A549 (cell line): ENCODE measurements at regions not wholly inside any gene's neighbourhood (a gene's known extent, or its start where the extent isn't known, plus 50 kb on each side); places are given as distances from the start of the nearest gene placed in this dataset.

Experiments
- ATAC-seq, 2 experiments: fragments of 200-7000 bp in 1 of 2; fragments of >200 bp in 1 of 2; cut with Nextera tagmentation in 1 of 2; cut with Tn5 transposase in 1 of 2; 3 replicates each; pipeline versions ENCODE4 v1.8.0 to v1.9.1; 2018 to 2020; ENCODE audit warnings: mild to moderate bottlenecking in 1 of 2, moderate library complexity in 1 of 2
- CTCF ChIA-PET: fragments of 300-600 bp; sonication (Branson Sonifier 250); formaldehyde crosslinking; extraction: SDS; loops from one replicate; lab custom pipeline; 2021; ENCODE audit warnings: antibody characterized with exemption, inconsistent platforms; lab: Yijun Ruan, JAX
- POLR2A ChIA-PET: fragments of 350-600 bp; formaldehyde crosslinking; extraction: SDS; loops from one replicate; lab custom pipeline; 2021; ENCODE audit warnings: antibody characterized with exemption, inconsistent platforms; lab: Yijun Ruan, JAX
- DNase-seq, 2 experiments: peaks; one replicate each; pipeline versions ENCODE4 v3.0.0 to v3.0.0-alpha.2; 2011 to 2016; ENCODE audit warnings: low read depth in 1 of 2, low spot score in 1 of 2
- FAIRE-seq: peaks from 2 replicates; lab custom pipeline; 2011; peaks lifted over from hg19 to GRCh38; lab: Jason Lieb, UNC
- H3K27ac ChIP-seq, 2 experiments: fragments of >200 bp; sonication (Bioruptor Twin); formaldehyde crosslinking; 3 replicates each; pipeline ENCODE4 v1.5.1; 2016 to 2017
- H3K4me1 ChIP-seq: fragments of >200 bp; sonication (Bioruptor Twin); formaldehyde crosslinking; 3 replicates; pipeline ENCODE4 v1.6.1; 2016
- H3K4me2 ChIP-seq: fragments of >200 bp; sonication (Bioruptor Twin); formaldehyde crosslinking; 3 replicates; pipeline ENCODE4 v1.6.1; 2016
- H3K4me3 ChIP-seq: fragments of >200 bp; sonication (Bioruptor Twin); formaldehyde crosslinking; 3 replicates; pipeline ENCODE4 v1.5.1; 2016
- H3K9me3 ChIP-seq: fragments of >200 bp; sonication (Bioruptor Twin); formaldehyde crosslinking; 3 replicates; pipeline ENCODE4 v1.6.1; 2016
- BCL3 ChIP-seq: fragments of >200 bp; sonication (Bioruptor Twin); formaldehyde crosslinking; IDR thresholded peaks from 3 replicates; pipeline ENCODE4 v1.6.1; 2016
- BHLHE40 ChIP-seq: IDR thresholded peaks from 2 replicates; pipeline ENCODE4 v1.6.1; 2012; ENCODE audit warnings: low read depth, low read length, inconsistent platforms
- CBX2 ChIP-seq: fragments of 200-600 bp; sonication (generic); IDR thresholded peaks from 2 replicates; pipeline ENCODE4 v1.6.1; 2016; ENCODE audit warnings: low read depth, mild to moderate bottlenecking, borderline replicate concordance
- CBX8 ChIP-seq: fragments of 200-600 bp; sonication (generic); IDR thresholded peaks from 2 replicates; pipeline ENCODE4 v1.6.1; 2016
- CEBPB ChIP-seq, 2 experiments: fragments of >200 bp in 1 of 2; sonication (Bioruptor Twin) in 1 of 2; formaldehyde crosslinking in 1 of 2; IDR thresholded peaks; 2 replicates each; pipeline ENCODE4 v1.6.1; 2012 to 2016
- CHD2 ChIP-seq: fragments of 150-350 bp; IDR thresholded peaks from 2 replicates; pipeline ENCODE4 v1.6.1; 2014; ENCODE audit warnings: low read length; ENCODE audit not compliant: partially characterized antibody
- CHD4 ChIP-seq: fragments of 200-600 bp; sonication (generic); IDR thresholded peaks from 2 replicates; pipeline ENCODE4 v1.6.1; 2016; ENCODE audit warnings: antibody characterized with exemption, mild to moderate bottlenecking, borderline replicate concordance
- EHMT2 ChIP-seq: fragments of 200-600 bp; sonication (generic); IDR thresholded peaks from 2 replicates; pipeline ENCODE4 v1.6.1; 2016; ENCODE audit warnings: antibody characterized with exemption, low read depth, mild to moderate bottlenecking, moderate library complexity
- EP300 ChIP-seq, 2 experiments: fragments of >200 bp; sonication (Bioruptor Twin); formaldehyde crosslinking; IDR thresholded peaks; 2 replicates in 1 of 2; 3 replicates in 1 of 2; pipeline ENCODE4 v1.6.1; 2016 to 2017
- ESRRA ChIP-seq: fragments of 150-350 bp; IDR thresholded peaks from 2 replicates; pipeline ENCODE4 v1.6.1; 2014; ENCODE audit warnings: mild to moderate bottlenecking, low read length, borderline replicate concordance
- FOSB ChIP-seq: fragments of 250-450 bp; sonication (Bioruptor Pico); IDR thresholded peaks from 2 replicates; pipeline ENCODE4 v1.5.0; 2020; ENCODE audit warnings: mild to moderate bottlenecking, moderate library complexity
- FOSL2 ChIP-seq, 2 experiments: fragments of 450-650 bp in 1 of 2; fragments of >200 bp in 1 of 2; sonication (Bioruptor Twin) in 1 of 2; formaldehyde crosslinking; IDR thresholded peaks; 2 replicates each; pipeline versions ENCODE4 v1.5.0 to v1.6.1; 2016 to 2020; ENCODE audit warnings: mild to moderate bottlenecking in 1 of 2, moderate library complexity in 1 of 2
- HES2 ChIP-seq: fragments of >200 bp; sonication (Bioruptor Twin); formaldehyde crosslinking; IDR thresholded peaks from 2 replicates; pipeline ENCODE4 v1.6.1; 2016
- HOXA7 ChIP-seq: fragments of 250-450 bp; sonication (Bioruptor Pico); IDR thresholded peaks from 2 replicates; pipeline ENCODE4 v1.5.0; 2020; ENCODE audit warnings: mild to moderate bottlenecking, moderate library complexity
- HOXB5 ChIP-seq: fragments of 250-450 bp; sonication (Bioruptor Pico); IDR thresholded peaks from 2 replicates; pipeline ENCODE4 v1.5.0; 2020; ENCODE audit warnings: mild to moderate bottlenecking, moderate library complexity
- JUN ChIP-seq, 2 experiments: fragments of >200 bp; sonication (Bioruptor Twin); formaldehyde crosslinking; IDR thresholded peaks; 2 replicates in 1 of 2; 3 replicates in 1 of 2; pipeline ENCODE4 v1.6.1; 2016 to 2017
- KDM1A ChIP-seq: fragments of 200-600 bp; sonication (generic); IDR thresholded peaks from 2 replicates; pipeline ENCODE4 v1.6.1; 2016; ENCODE audit warnings: low read depth, mild to moderate bottlenecking
- MAX ChIP-seq: IDR thresholded peaks from 2 replicates; pipeline ENCODE4 v1.6.1; 2012
- MAZ ChIP-seq: fragments of 150-350 bp; IDR thresholded peaks from 2 replicates; pipeline ENCODE4 v1.6.1; 2014; ENCODE audit warnings: antibody characterized with exemption, low read depth, low read length, borderline replicate concordance
- NFE2L2 ChIP-seq: fragments of 150-350 bp; conservative IDR thresholded peaks from 2 replicates; pipeline ENCODE4 v1.6.1; 2014; ENCODE audit warnings: low read length
- NR3C1 ChIP-seq: fragments of >200 bp; sonication (Bioruptor Twin); formaldehyde crosslinking; IDR thresholded peaks from 3 replicates; pipeline ENCODE4 v1.6.1; 2017
- RARB ChIP-seq: fragments of 250-450 bp; sonication (Bioruptor Pico); IDR thresholded peaks from 2 replicates; pipeline ENCODE4 v1.8.0; 2021; ENCODE audit warnings: mild to moderate bottlenecking, moderate library complexity
- RCOR1 ChIP-seq: fragments of 150-350 bp; IDR thresholded peaks from 2 replicates; pipeline ENCODE4 v1.6.1; 2014; ENCODE audit warnings: antibody characterized with exemption, low read length, low read depth
- USF2 ChIP-seq: fragments of 450-650 bp; IDR thresholded peaks from 2 replicates; pipeline ENCODE4 v1.6.1; 2014; ENCODE audit warnings: antibody characterized with exemption
- ZFP36 ChIP-seq: fragments of 450-650 bp; IDR thresholded peaks from 2 replicates; pipeline ENCODE4 v1.6.1; 2014; ENCODE audit warnings: borderline replicate concordance; ENCODE audit not compliant: partially characterized antibody
- WGBS: methylation state at CpG from one replicate; pipeline ENCODE4 v1.1.6; 2017; ENCODE audit errors: missing lambda C conversion rate; 5-methylcytosine and 5-hydroxymethylcytosine counted together

- no peak for ATAC-seq
- TF ChIP-seq BHLHE40: no peak
- TF ChIP-seq CBX2: no peak
- TF ChIP-seq RCOR1: no peak
- TF ChIP-seq CHD2: no peak
- TF ChIP-seq RARB: no peak
- no peak for TF ChIP-seq CBX8
- TF ChIP-seq HES2: no peak
- TF ChIP-seq HOXA7 (CRISPR knock-in tag): no peak
- no peak for TF ChIP-seq CHD4
- no peak for TF ChIP-seq EHMT2
- no peak for TF ChIP-seq NR3C1
- TF ChIP-seq BCL3: no peak
- no peak for TF ChIP-seq NFE2L2
- no peaks in the 10 kb centered on the region for H3K9me3 ChIP-seq
- POLR2A ChIA-PET: no interaction called here
- DNase-seq: no peak
- H3K27ac ChIP-seq: no peak overlapping the region
- no peak overlapping the region for H3K4me2 ChIP-seq
- no peaks in the 10 kb centered on the region for H3K4me1 ChIP-seq
- 27% methylated on average over 20 of the region's 22 CpGs for WGBS
- FAIRE-seq: no peak
- H3K4me3 ChIP-seq: no peak overlapping the region
- CTCF ChIA-PET: interaction anchor here (2.2 kb wide), 1 partner anchor 22 kb away, joined by 7 read pairs; no protein-coding TSS in a partner anchor
These were observed 160.0 kb upstream of the MKI67 start for GRCh38 chr10:128286141-128286761.

GRCh38 chr10:128286762-128287500, 160.7 kb upstream of the MKI67 start:
- DNase-seq: no peak
- no peak for ATAC-seq
- ChIA-PET POLR2A (no interaction called here), CTCF (interaction anchor here (2.2 kb wide), 1 partner anchor 23 kb away, joined by 7 read pairs; no protein-coding TSS in a partner anchor)
- Histone ChIP-seq H3K4me3 (no peak overlapping the region), H3K27ac (no peak overlapping the region), H3K9me3 (no peaks in the 10 kb centered on the region), H3K4me1 (no peaks in the 10 kb centered on the region), H3K4me2 (no peak overlapping the region)
- TF ChIP-seq JUN (IDR thresholded peaks at IDR 0.05): no peak
- TF ChIP-seq USF2: no peak
- TF ChIP-seq HOXB5: no peak
- TF ChIP-seq MAX: no peak
- no peak for TF ChIP-seq CEBPB (IDR thresholded peaks at IDR 0.05)
- no peak for TF ChIP-seq EHMT2
- no peak for TF ChIP-seq FOSB
- TF ChIP-seq NR3C1: no peak
- no peak for TF ChIP-seq EP300 (IDR thresholded peaks at IDR 0.05)
- TF ChIP-seq ESRRA: no peak
- no peak for TF ChIP-seq BHLHE40
- TF ChIP-seq HOXA7 (CRISPR knock-in tag): no peak
- no peak for TF ChIP-seq MAZ
- TF ChIP-seq RCOR1: no peak
- no peak for TF ChIP-seq CHD2
- TF ChIP-seq ZFP36: no peak
- TF ChIP-seq FOSL2 (IDR thresholded peaks at IDR 0.05): no peak
- TF ChIP-seq FOSL2 (CRISPR knock-in tag; IDR thresholded peaks at IDR 0.05): no peak
- TF ChIP-seq KDM1A: no peak
- WGBS: 49% methylated on average over 28 of the region's 63 CpGs
- no peak for FAIRE-seq
